ENCODE measurements at regions not wholly inside any gene's neighbourhood (a gene's known extent, or its start where the extent isn't known, plus 50 kb on each side); places are given as distances from the start of the nearest gene placed in this dataset.
"Not testable (repeated sequence)": the region's sequence is repeated elsewhere in the genome, so short reads cannot be mapped to it uniquely, and the experiment has no call there.

DNA sequence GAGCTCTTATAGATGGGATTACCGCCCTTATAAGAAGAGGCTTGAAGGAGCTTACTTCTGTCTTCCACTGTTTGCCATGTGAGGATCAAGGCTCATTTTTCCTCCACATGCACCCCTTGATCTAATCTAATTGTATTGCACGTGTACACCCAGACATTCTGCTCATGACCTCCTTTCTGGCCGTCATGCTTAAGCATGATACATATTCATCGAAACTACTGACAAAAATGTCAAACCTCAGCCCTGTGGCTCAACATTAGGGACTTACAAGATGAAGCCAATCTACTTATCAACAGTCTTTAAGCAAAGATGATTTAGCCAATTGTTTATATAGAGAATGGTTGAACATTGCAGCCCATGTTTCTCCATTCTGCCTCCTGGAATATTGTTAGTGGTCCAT is 127.6 kb downstream of the XCL2 start:
- DNase-seq = no peak

DNA sequence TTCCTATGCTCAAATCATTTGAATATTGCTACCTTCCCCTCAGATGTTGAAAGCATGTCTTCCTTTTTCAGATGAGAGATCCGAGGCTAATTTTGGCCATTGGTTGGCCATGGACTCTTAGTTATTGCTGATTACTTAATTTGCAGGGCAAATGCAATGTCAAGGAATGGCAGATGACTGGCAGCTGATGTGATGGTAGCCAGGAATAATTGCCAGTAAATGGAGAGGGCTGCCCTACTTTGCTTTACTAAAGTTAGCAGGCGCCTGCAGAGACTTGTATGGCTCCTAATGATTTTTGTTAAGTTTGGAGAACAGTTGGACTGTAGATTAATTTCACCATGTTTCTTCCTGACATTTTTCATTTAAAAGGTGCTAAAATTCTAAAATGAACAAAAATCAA is 128.9 kb downstream of the XCL2 start:
- DNase-seq = no peak

DNA sequence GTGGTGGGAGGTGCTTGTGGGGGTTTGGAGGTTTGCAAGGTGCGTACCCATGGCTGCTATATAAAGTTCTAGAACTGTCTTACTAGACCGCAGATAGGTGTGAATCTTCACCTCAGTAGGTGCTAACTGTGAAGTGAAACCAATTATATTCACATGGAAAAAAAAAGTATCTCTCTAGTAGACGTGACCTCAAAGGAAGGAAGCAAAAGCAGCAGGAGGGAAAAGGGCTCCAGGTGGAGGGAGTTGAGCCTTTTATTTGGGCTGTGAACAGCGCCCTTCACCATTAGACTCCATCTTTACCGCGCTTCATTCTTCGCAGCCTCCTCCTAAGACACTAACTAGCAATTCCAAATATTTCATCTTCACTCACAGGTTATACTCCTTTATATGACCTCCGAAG is 129.8 kb downstream of the TBX19 start:
- DNase-seq = no peak

DNA sequence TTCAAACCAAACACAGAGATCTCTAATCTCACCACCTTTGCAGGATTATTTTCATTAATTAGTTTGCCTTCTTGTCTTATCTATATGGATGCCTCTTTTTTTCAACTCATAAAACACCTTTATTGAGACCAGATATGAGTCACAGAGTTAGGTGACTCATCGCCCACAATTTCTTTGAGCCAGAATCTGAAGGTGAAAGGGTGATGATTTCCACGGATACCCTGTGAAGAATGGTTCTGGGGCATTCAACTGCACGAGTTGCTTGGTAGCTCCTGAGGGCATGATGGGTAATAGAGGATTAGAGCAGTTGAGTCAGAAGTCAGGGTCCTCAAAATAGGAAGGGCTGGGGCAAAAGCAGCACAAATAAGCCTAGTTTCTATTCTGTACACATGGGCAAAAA is 128.2 kb downstream of the TBX19 start:
- DNase-seq = peak in 1 of 2 experiments; percentile 32

DNA sequence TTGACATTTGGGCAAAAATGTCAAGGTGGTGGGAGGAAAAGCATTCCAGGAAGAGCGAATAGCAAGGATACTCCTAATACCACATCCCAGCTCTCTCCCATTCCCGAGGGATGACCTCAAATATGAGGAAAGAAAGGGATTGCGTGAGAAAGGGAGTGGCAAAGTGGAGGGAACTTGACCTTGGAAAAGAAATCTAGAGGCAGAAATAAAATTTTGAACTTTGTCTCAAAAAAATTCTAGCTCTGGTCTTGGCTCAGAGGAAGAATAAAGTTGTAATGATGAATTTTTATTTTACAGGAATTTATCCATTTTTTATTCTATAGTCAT is 127.8 kb downstream of the TBX19 start:
- DNase-seq = no peak

DNA sequence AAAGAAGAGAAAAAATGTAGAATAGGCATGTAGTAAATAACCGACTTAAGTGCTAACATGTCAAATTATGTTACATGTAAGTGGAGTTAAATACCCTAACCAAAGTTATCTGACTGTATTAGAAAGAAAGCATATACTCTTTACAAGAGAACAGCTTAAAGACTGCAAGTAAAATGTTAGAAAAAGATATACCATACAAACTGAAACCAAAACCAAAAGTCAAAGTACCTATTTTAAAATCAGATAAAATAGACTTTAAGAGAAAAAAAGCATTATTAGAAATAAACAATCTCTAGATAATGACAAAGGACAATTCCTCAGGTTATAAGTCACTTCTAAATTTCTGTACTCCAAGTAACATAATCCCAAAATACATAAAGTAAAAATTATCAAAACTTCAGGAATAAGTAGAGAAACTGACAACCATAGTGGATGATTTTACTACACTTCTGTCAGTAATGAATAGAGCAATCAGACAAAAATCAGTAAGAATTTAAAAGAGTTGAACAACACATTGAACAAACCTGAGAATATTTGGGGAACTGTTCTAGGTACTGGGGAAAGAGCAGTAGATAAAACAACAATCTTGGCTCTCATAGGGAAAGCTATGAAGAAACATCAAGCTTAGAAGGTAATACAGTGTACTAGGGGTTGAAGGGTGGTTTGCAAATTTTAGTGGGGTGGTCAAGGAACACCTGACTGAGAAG is 127.3 kb downstream of the TBX19 start:
- no peak for DNase-seq

DNA sequence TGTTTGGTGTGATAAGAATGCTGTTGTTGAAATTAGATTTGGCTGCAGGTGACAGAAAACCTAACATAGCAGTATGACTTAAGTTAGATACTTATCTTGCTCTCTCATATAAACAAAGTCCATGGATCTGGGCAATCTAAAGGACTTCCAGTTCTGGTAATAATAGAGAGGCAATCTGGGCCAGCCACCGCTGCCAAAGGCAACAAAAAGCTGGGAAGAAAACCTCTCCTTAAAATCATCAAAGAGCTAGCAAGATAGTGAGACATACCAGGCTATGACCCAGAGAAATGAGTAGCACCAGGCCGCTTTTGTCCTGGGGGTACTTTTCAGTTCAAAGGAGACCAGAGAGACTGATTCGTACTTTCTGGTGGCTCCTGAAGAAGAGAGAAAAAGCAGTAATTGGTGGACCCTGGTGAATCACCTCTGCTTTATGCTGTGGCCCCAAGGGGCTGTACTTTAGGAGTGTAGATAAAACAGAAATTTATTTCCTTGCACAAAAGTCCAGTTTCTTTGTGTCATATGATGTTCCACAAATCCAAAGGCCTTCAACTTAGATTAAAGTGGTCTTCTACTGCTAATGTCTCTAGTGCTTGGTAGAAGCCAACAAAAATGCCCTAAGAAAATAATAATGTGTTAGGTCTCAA is 125.4 kb downstream of the TBX19 start:
- no peak for DNase-seq

DNA sequence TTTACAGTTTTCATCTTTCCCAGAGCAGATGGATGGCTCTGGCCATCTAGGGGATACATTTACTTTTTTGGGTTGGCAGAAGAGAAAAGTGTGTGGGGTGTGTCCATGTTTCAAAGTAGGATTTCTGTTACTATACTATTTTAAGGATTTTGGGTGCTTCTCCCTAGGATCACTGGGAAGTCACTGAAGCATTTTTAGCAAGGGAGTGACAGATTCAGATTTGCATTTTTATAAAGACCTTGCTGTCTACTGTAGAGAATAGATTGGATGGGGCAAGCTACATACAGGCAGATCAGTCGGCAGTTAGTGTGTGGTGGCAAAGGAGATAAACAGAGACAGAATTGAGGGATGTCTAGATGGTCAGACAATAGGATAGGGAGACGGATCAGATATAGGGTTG is 122.5 kb downstream of the TBX19 start:
- DNase-seq = no peak

DNA sequence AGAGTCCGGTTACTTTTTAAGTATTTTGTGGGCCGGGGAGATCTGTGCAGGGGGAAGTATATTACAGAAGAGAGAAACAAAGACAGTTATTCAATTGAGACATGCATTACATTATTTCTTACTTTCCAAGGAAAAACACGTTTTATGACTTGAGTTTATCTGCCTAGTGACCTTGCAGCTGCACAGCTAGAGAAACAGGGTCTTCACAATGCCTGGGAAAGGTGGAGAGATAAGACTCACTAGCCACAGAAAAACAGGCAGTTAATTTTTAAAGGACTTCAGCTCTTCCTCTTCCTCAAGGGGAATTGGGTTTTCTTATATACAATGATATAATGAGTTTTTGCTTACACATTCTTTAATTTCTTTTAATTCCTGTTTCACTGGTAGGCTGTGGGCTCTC is 121.8 kb downstream of the TBX19 start:
- not testable (repeated sequence) for DNase-seq

DNA sequence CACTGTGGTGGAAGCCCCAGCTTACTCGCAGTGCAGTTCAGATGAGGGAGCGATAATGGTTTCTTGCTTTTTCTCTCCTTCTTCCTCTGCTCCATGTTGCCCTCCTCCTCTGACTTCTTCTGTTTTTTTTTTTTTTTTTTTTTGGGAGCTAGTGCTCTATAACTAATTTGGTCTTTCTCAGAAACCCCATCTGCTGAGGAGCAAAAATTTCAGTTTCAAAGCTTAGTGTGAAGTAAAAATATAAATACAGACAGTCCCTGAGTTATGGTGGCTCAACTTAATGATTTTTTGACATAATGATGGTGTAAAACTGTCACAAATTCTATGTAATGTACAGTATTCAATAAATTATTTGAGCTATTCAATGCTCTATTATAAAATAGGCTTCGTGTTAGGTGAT is 120.7 kb downstream of the TBX19 start:
- no peak for DNase-seq

DNA sequence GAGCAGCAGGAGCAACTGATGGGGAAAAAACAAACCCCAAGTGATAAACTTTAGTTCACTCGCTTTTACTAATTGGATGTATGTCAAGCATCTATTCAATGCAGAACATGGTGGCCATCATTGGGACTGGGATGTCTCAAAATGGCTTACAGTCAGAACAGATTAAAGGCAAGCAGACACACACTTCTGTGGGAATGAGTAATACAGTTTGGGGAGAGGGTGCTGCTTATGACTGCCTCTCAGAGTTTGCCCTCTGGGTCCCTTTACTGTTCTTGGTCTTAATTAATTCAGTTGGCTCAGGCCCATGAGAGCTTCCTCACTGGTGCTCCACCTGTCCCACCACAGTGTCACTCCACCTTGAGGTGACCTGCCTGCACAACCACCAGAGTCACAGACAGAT is 119.5 kb downstream of the TBX19 start:
- DNase-seq = no peak

DNA sequence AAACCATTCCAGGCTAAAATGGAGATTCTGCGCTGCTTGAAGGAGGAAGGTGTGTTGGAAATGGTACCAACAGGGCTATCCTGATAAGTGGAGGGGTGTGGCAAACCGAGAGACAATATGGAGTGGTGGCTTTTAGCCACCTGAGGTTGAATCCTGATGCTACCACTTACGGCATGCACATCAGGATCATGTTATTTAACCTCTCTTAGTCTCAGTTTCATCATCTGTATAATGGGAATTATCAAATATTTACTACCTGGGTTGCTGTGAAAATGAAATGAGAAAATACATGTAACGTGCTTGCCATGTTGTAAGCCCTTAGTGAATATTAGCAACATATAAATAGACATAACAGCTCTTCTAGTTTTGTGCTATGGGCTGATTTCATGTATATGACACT is 117.1 kb downstream of the TBX19 start:
- DNase-seq = no peak

DNA sequence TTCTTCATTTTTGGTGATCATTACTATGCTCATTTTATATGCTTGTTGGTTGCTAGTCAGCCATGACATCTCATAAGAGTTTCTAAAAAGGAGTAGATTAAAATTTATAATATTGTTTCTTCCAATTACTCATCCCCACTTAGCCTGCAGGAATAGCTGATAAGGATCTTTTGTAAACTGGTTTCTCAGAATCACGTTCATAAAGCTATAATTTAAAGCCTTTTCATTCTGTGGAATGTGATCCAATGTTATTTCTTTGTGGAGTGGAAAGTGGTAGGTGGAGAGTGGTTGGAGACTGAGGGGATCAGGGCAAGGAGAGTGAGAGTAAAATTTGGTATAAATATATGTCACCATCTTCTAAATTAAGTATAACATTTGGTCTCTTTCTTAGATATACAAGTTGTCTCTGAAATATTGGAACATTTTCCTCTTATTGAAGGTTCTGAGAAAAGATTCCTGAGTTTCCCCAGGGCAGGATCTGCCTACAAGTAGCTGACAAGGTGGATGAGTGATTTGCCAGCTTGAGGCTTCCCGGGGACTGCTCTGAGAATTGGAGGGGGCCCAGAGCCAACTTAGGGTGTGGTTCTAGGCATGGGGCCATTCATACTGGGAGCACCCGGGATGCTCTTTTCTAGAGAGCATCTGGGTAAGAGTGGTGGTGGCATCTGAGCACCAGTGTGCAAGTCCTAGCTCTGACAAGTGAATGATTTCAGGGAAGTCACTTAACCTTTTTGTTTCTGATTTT is 116.4 kb downstream of the TBX19 start:
- no peak for DNase-seq

DNA sequence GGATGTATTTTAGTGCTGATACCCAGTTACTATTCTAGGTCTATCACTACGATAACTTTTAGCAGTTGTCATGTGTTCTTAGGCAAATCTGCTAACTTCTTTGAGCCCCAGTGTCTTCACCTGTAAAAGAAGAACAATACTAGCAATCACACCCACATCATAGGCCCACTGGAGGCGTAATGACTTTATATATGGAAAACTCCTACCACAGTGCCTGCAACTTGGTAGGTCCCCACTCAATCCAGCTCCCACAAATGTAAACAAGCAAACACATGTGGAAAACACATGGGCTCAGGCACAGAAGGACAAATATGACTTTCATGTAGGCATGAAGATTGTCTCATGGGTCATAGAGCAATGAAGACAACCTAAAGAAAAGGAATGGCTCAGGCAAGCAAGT is 115.8 kb downstream of the TBX19 start:
- no peak for DNase-seq

DNA sequence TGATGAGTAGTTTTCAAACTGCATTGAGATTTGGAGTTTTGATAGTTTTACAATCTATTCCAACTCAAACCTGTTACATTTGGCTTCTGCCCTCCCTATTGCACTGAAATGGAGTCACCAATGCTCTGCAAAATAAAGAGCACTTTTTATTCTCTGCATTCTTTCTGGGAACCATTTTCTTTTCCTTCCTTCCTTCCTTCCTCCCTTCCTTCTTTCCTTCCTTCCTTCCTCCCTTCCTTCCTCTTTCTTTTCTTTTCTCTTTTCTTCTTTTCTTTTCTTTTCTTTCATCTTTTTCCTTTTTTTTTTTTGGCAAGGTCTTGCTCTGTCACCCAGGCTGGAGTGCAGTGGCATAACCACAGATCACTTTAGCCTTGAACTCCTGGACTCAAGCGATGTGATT is 114.2 kb downstream of the TBX19 start:
- DNase-seq = no peak

DNA sequence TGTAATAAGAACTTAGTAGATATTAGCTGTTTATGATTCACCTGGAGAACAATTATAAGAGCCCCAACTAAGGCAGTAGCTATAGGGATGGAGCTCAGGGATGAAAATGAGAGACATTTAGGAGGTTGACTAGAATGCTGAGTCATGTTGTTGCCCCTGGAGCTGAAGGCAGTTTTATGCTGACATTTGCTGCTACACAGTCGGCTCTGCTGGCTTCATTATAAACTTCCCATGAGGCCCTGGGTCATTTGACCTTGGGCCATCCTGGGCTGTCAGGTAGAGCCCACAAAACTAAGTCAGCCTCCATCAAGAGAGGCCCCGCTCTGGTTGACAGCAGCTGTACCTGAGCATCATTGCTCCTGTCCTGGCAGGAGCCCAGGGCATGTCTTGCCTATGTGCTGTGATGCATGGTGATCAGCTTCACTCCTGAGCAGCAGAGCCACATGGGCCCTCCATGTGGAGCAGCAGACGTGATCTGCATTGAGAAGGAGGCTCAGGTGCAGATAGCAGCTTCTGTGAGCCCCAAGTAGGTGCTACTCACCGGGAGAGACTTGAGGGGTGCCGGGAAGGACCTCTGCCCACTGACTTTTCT is 112.4 kb downstream of the TBX19 start:
- no peak for DNase-seq

DNA sequence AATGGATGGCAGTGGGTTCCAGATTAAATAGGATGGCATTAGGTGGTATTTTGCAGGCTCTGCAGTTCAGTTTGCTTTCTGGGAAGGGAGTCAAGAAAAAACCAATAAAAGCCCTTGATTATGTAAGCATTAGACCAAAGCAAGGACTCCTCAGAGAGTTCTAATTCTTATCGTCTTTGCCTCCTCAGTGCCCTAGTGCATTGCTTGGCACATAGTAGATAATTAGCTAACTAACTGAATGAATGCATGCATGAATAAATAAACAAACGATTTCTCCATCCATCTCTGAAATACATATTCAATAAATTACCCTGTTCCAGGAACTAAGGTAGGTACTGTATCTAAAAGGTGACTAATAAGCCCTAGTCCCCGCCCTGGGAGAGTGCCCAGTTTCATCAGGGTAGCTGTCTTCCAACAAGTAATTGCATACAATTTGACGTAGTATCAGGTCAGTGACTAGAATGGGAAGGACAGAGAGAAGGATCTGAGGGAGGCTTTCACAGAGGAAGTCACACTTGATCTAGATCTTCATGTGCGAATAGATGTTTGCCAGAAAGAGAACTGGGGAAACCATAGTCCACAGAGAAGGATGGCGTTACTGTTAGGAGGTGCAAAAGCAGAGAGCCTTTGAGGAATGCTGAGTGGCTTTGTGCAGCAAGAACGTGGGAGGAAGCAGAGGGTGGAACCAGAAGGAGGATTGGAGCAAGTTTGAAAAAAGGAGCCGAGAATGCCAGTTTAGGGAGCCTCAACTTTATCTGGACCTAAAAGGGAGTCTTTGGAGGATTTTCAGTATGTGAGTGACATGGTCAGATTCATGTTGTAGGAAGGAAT is 111.4 kb downstream of the TBX19 start:
- no peak for DNase-seq

DNA sequence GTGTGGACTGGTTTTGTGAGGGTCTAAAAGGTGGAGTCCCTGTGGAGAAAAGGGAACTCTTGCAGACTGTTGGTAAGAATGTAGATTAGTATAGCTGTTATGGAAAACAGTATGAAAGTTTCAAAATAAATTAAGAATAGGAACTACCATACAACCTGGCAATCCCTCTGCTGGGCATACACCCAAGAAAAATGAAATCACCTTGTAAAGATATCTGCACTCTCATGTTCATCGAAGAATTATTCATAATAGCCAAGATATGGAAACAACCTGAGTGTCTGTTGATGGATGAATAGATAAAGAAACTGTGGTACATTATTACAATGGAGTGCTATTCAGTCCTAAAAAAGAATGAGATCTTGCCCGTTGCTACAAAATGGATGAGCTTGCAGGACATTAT is 109.6 kb downstream of the TBX19 start:
- DNase-seq = no peak

DNA sequence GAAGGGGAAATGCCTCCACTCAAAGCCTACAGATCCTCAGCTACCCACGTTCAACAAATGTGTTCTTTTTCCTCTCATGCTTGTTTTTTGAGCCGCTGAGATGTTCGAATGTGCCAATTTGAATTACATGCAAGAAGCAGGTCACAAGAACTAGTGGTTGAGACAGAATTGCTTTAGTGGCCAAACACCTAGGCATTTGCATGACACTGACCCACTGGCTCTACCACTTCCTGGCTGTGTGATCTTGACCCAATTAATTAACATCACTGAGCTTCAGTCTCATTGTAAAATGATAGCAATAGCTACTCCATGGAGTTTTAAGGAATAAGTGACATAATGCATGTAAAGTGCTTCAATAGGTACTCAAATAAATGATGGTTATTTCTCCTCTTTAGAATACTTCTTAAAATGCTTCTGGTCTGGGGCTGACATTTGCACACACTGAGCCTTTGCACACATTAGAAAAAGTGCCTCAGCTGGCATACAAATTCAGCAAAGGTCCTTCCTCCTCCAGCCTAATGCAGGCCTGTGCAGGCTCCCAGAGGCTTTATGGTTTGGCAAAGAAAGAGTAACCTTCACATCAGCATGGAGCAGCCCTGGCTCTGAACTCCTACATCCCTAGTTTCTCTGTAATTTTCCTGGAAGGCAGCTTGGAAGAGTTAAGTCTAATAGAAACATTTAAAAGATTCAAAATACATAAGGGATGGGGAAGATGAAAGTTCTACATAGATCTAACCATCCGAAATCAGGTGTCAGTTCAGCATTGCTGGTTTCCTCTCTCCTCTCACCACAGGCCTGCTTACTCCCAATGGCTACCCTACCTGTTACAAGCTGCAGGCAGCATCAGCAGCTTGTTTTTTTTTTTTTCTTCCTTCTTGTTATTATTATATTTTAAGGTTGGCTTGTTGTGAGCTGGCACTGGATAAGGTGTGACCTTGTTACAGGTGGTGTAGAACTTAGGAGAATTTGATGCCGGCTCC is 107.4 kb downstream of the TBX19 start:
- no peak for DNase-seq

DNA sequence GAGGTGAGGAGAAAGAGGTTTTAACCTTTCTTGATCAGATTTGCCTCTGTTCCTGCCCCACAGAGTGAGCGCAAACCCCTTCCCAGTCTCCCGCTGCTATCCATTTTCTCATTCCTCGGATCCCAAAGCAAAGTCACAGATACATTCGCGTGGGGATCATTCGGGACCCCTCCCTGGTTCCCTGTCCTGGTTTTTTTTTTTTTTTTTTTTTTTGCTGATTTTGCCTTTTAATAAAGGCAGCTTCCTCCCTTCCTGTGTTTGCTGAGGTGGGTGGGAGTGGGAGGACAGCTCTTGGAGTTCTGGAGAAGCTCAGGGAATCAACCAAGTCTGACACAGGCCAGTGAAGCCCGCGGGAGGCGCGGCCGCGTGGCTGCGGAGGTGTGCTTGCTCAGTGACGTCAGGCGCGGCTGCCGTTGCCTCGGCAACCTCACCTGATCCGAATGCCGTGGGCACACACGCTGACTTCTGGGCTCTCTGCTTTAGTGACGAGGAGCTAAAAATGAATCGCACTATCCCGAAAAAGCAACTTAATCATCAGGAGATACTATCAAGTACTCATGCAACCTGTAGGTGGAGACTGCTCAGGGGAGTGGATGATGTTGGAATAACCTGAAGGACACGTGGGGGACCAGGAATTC is 106.4 kb downstream of the TBX19 start:
- DNase-seq = no peak

DNA sequence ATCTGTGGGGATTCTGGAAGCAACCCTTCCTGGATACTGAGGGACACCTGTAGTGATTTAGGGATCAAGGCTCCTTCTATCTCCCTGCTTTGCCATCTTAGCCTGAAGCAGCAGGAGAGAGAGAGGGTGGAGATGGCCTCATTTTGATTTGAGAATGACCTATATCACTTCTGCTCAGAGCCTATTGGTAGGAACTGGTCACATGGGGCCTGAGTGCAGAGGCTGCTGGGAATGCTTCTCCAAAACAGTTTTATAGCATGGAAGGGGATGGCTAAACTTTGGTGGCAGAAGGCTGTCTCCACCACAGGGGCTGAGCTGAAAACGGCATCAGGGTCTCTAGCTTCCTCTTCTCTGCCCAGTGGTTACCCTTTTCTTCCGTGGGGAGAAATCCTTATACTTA is 105.8 kb downstream of the TBX19 start:
- DNase-seq = no peak
